HPDE6-E6E7 (cell line): ENCODE measurements at regions not wholly inside any gene's neighbourhood (a gene's known extent, or its start where the extent isn't known, plus 50 kb on each side); places are given as distances from the start of the nearest gene placed in this dataset.
A peak's percentile ranks its signal among the peaks of the same experiment; 100 is the strongest.

Source experiments
- DNase-seq: peaks from one replicate; pipeline ENCODE4 v3.0.0; 2011; ENCODE audit warnings: missing footprints; ENCODE audit errors: extremely low spot score

- no peak for DNase-seq
These were observed 377.1 kb downstream of the EFNA5 start for GRCh38 chr5:107293541-107294210.

- no peak for DNase-seq
These were observed 378.9 kb downstream of the EFNA5 start for GRCh38 chr5:107291866-107292265.

GRCh38 chr5:107290780-107291398, 379.8 kb downstream of the EFNA5 start:
- no peak for DNase-seq

- no peak for DNase-seq
These were observed 381.6 kb downstream of the EFNA5 start for GRCh38 chr5:107289030-107289714.

- DNase-seq = no peak
These were observed 384.2 kb downstream of the EFNA5 start for GRCh38 chr5:107286447-107287098.

- DNase-seq = no peak
These were observed 385.0 kb downstream of the EFNA5 start for GRCh38 chr5:107285772-107286171.

GRCh38 chr5:107284822-107285525, 385.8 kb downstream of the EFNA5 start:
- peak; percentile 33 for DNase-seq

GRCh38 chr5:107282061-107282460, 388.7 kb downstream of the EFNA5 start:
- DNase-seq = no peak

- no peak for DNase-seq
These were observed 392.0 kb downstream of the EFNA5 start for GRCh38 chr5:107278774-107279173.

- no peak for DNase-seq
These were observed 393.1 kb downstream of the EFNA5 start for GRCh38 chr5:107277485-107278125.

- no peak for DNase-seq
These were observed 395.4 kb downstream of the EFNA5 start for GRCh38 chr5:107275333-107275732.

GRCh38 chr5:107274571-107274970, 396.2 kb downstream of the EFNA5 start:
- DNase-seq = no peak

- DNase-seq = no peak
These were observed 397.8 kb downstream of the EFNA5 start for GRCh38 chr5:107272954-107273353.

- DNase-seq = no peak
These were observed 398.2 kb downstream of the EFNA5 start for GRCh38 chr5:107272509-107272908.

GRCh38 chr5:107271682-107272350, 398.9 kb downstream of the EFNA5 start:
- DNase-seq = no peak

- no peak for DNase-seq
These were observed 400.2 kb downstream of the EFNA5 start for GRCh38 chr5:107270561-107270960.

- DNase-seq = no peak
These were observed 401.1 kb downstream of the EFNA5 start for GRCh38 chr5:107269678-107270077.

GRCh38 chr5:107269256-107269655, 401.5 kb downstream of the EFNA5 start:
- no peak for DNase-seq

- DNase-seq = no peak
These were observed 402.5 kb downstream of the EFNA5 start for GRCh38 chr5:107268241-107268640.

GRCh38 chr5:107266100-107266499, 404.6 kb downstream of the EFNA5 start:
- no peak for DNase-seq

- DNase-seq = no peak
These were observed 405.5 kb downstream of the EFNA5 start for GRCh38 chr5:107265193-107265592.
